GM12878 (cell line): ENCODE measurements at regions not wholly inside any gene's neighbourhood (a gene's known extent, or its start where the extent isn't known, plus 50 kb on each side); places are given as distances from the start of the nearest gene placed in this dataset.

Source experiments
- BHLHE40 ChIP-seq, 2 experiments: fragments of 450-650 bp in 1 of 2; IDR thresholded peaks; 2 replicates each; pipeline ENCODE4 v1.6.1; 2011 to 2017; ENCODE audit warnings: low read depth in 2 of 2, borderline replicate concordance in 1 of 2, improper control_type of control experiment in 1 of 2, low read length in 1 of 2, mild to moderate bottlenecking in 1 of 2
- CEBPB ChIP-seq, 2 experiments: fragments of 150-350 bp in 1 of 2; IDR thresholded peaks; 2 replicates each; pipeline ENCODE4 v1.6.1; 2012 to 2014; ENCODE audit warnings: low read depth in 2 of 2, low read length in 2 of 2, borderline replicate concordance in 1 of 2, inconsistent platforms in 1 of 2
- CHD1 ChIP-seq: IDR thresholded peaks from 2 replicates; pipeline ENCODE4 v1.6.1; 2012; ENCODE audit warnings: low read depth, low read length, improper control_type of control experiment
- MTA3 ChIP-seq: IDR thresholded peaks from 2 replicates; pipeline ENCODE4 v1.6.1; 2012; ENCODE audit warnings: low read length, inconsistent platforms, borderline replicate concordance
- NR2F1 ChIP-seq: fragments of 450-650 bp; conservative IDR thresholded peaks from 2 replicates; pipeline ENCODE4 v1.6.1; 2017; ENCODE audit warnings: mild to moderate bottlenecking
- POLR2A ChIP-seq: IDR thresholded peaks from 2 replicates; pipeline ENCODE4 v1.6.1; 2011; ENCODE audit warnings: low read depth, mild to moderate bottlenecking, low read length
- POLR2AphosphoS5 ChIP-seq: IDR thresholded peaks from 2 replicates; pipeline ENCODE4 v1.6.1; 2011; ENCODE audit warnings: mild to moderate bottlenecking, low read length, inconsistent platforms
- RAD21 ChIP-seq: IDR thresholded peaks from 2 replicates; pipeline ENCODE4 v1.6.1; 2011; ENCODE audit warnings: mild to moderate bottlenecking, low read depth, low read length, moderate library complexity; ENCODE audit not compliant: insufficient read depth
- TF ChIP-seq, protein P1 (sequence below): IDR thresholded peaks from 2 replicates; pipeline ENCODE4 v1.6.1; 2012; ENCODE audit warnings: low read depth, low read length, improper control_type of control experiment
- TF ChIP-seq, protein P2 (sequence below), 3 experiments: IDR thresholded peaks in 2 of 3; conservative IDR thresholded peaks in 1 of 3; 2 replicates each; pipeline ENCODE4 v1.5.1; 2011; ENCODE audit warnings: low read depth in 3 of 3, low read length in 3 of 3, mild to moderate bottlenecking in 3 of 3, control low read depth in 2 of 3, moderate library complexity in 2 of 3, inconsistent platforms in 1 of 3, mixed read lengths in 1 of 3; ENCODE audit not compliant: control insufficient read depth in 2 of 3, insufficient read depth in 1 of 3; ENCODE audit errors: extremely low read depth in 1 of 3
- TF ChIP-seq, protein P3 (sequence below): IDR thresholded peaks from 2 replicates; pipeline ENCODE4 v1.6.1; 2011; ENCODE audit warnings: low read depth, mild to moderate bottlenecking, low read length, moderate library complexity, borderline replicate concordance; ENCODE audit errors: extremely low read depth
- TF ChIP-seq, protein P4 (sequence below): fragments of 150-350 bp; IDR thresholded peaks from 2 replicates; pipeline ENCODE4 v1.6.1; 2016; ENCODE audit warnings: low read depth, low read length

DNA sequence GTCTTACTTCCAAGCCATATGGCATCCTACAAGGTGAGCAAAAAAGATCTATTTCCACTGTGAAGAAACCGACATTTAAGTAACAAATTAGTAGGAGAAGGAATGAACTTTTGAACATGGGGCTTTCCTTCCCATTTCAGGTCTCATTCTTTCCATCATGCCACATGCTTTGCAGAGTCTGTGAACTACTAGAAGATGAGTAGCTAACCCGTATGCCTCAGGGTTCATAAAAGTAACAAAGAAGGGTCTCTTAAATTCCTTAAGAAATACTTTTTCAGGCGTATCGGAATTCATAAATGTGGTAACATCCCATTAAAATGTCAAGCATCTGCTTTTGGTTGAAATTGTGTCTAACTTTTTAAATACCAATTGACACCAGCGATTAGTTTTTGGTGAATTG lies 81.3 kb upstream of the TNS3 start:
- no peak for TF ChIP-seq POLR2A
- TF ChIP-seq POLR2AphosphoS5, result no peak
- TF ChIP-seq, protein P1, sequence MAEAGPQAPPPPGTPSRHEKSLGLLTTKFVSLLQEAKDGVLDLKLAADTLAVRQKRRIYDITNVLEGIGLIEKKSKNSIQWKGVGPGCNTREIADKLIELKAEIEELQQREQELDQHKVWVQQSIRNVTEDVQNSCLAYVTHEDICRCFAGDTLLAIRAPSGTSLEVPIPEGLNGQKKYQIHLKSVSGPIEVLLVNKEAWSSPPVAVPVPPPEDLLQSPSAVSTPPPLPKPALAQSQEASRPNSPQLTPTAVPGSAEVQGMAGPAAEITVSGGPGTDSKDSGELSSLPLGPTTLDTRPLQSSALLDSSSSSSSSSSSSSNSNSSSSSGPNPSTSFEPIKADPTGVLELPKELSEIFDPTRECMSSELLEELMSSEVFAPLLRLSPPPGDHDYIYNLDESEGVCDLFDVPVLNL, result no peak
- no peak for TF ChIP-seq CHD1
- no peak for TF ChIP-seq CEBPB (IDR thresholded peaks at IDR 0.05; ENCODE audit: borderline replicate concordance in 1 of 2, low read depth in 2 of 2, low read length in 2 of 2)
- no peak for TF ChIP-seq NR2F1
- TF ChIP-seq, protein P2, sequence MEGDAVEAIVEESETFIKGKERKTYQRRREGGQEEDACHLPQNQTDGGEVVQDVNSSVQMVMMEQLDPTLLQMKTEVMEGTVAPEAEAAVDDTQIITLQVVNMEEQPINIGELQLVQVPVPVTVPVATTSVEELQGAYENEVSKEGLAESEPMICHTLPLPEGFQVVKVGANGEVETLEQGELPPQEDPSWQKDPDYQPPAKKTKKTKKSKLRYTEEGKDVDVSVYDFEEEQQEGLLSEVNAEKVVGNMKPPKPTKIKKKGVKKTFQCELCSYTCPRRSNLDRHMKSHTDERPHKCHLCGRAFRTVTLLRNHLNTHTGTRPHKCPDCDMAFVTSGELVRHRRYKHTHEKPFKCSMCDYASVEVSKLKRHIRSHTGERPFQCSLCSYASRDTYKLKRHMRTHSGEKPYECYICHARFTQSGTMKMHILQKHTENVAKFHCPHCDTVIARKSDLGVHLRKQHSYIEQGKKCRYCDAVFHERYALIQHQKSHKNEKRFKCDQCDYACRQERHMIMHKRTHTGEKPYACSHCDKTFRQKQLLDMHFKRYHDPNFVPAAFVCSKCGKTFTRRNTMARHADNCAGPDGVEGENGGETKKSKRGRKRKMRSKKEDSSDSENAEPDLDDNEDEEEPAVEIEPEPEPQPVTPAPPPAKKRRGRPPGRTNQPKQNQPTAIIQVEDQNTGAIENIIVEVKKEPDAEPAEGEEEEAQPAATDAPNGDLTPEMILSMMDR (IDR thresholded peaks at IDR 0.05 in 2 of 3, conservative IDR thresholded peaks at IDR 0.05 in 1 of 3; ENCODE audit: control insufficient read depth in 2 of 3, extremely low read depth in 1 of 3, insufficient read depth in 1 of 3, low read depth in 3 of 3, low read length in 3 of 3), result no peak
- TF ChIP-seq RAD21, result no peak
- TF ChIP-seq BHLHE40 (IDR thresholded peaks at IDR 0.05; ENCODE audit: borderline replicate concordance in 1 of 2, low read depth in 2 of 2, low read length in 1 of 2), result no peak
- no peak for TF ChIP-seq MTA3
- TF ChIP-seq, protein P3, sequence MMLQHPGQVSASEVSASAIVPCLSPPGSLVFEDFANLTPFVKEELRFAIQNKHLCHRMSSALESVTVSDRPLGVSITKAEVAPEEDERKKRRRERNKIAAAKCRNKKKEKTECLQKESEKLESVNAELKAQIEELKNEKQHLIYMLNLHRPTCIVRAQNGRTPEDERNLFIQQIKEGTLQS, result no peak
- TF ChIP-seq, protein P4, sequence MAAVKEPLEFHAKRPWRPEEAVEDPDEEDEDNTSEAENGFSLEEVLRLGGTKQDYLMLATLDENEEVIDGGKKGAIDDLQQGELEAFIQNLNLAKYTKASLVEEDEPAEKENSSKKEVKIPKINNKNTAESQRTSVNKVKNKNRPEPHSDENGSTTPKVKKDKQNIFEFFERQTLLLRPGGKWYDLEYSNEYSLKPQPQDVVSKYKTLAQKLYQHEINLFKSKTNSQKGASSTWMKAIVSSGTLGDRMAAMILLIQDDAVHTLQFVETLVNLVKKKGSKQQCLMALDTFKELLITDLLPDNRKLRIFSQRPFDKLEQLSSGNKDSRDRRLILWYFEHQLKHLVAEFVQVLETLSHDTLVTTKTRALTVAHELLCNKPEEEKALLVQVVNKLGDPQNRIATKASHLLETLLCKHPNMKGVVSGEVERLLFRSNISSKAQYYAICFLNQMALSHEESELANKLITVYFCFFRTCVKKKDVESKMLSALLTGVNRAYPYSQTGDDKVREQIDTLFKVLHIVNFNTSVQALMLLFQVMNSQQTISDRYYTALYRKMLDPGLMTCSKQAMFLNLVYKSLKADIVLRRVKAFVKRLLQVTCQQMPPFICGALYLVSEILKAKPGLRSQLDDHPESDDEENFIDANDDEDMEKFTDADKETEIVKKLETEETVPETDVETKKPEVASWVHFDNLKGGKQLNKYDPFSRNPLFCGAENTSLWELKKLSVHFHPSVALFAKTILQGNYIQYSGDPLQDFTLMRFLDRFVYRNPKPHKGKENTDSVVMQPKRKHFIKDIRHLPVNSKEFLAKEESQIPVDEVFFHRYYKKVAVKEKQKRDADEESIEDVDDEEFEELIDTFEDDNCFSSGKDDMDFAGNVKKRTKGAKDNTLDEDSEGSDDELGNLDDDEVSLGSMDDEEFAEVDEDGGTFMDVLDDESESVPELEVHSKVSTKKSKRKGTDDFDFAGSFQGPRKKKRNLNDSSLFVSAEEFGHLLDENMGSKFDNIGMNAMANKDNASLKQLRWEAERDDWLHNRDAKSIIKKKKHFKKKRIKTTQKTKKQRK, result no peak
